HPDE6-E6E7 (cell line): ENCODE measurements at regions not wholly inside any gene's neighbourhood (a gene's known extent, or its start where the extent isn't known, plus 50 kb on each side); places are given as distances from the start of the nearest gene placed in this dataset.

ENCODE experiments used
- DNase-seq: peaks from one replicate; pipeline ENCODE4 v3.0.0; 2011; ENCODE audit warnings: missing footprints; ENCODE audit errors: extremely low spot score

GRCh38 chr14:99047441-99048031 lies 224.5 kb downstream of the BCL11B start:
- DNase-seq, result no peak

DNA sequence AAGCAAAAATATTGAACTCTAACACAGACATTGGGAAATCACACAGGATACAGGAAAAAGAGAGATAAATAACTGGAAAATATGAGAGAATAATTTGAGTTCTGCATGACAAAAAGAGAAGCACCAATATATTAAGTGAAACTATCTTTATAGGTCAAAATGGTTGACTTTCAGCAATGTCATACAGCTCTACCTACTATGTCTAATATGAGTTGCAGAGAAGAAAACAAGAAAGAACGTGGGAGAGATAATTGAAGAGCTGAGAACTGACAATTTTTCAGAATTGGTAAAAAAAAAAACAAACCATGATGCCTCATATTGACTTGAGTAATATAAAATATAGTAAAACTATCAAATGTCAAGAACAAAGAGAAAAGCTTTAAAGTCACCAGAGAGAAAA lies 221.7 kb downstream of the BCL11B start:
- DNase-seq, result no peak

- no peak for DNase-seq
These were observed 219.5 kb downstream of the BCL11B start for GRCh38 chr14:99052467-99052866.

DNA sequence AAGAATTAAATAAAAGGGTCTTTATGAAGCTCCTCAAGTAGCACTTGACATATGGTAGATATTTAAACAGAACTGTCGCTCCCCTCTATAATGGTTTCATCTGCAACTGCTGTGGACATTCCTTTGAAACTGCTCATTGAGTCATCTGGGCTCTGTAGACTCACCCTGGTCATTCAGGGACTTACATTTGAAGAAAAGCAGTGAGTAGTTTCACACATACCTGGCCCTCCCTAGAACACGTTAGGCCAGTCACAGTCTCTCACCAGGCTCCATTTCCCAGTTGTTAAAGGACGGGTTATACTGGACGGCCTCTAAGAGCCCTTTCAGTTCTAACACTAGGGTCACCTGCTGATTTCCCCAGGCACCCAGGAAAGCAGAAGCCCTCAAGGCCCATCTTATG lies 217.0 kb downstream of the BCL11B start:
- DNase-seq, result peak; percentile 66

DNA sequence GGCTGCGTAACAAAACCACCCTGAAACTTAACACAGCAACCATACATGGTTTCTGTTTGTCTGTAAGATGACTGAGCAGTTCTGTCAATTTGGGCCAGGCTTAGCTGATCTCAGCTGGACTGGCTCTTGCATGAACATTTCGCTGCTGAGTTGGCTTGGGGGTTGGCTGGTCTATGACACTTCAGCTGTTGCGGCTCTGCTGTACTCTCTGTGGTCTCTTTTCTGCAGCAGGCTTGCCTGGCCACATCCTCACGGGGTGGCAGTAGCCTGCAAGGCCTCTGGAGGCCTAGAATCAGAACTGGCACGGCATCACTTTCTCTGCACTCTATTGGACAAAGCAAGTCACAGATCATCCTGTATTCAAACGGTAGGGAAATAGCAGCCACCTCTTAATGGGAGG lies 216.2 kb downstream of the BCL11B start:
- DNase-seq, result no peak

- DNase-seq, result no peak
These were observed 214.4 kb downstream of the BCL11B start for GRCh38 chr14:99057576-99058083.

- DNase-seq, result no peak
These were observed 213.5 kb downstream of the BCL11B start for GRCh38 chr14:99058542-99058941.

- no peak for DNase-seq
These were observed 209.8 kb downstream of the BCL11B start for GRCh38 chr14:99062216-99062615.

- no peak for DNase-seq
These were observed 209.1 kb downstream of the BCL11B start for GRCh38 chr14:99062772-99063418.

- no peak for DNase-seq
These were observed 208.3 kb downstream of the BCL11B start for GRCh38 chr14:99063620-99064225.

- DNase-seq, result peak; percentile 57
These were observed 207.6 kb downstream of the BCL11B start for GRCh38 chr14:99064262-99064954.

- no peak for DNase-seq
These were observed 206.4 kb downstream of the BCL11B start for GRCh38 chr14:99065551-99065950.

GRCh38 chr14:99066378-99066777 lies 205.6 kb downstream of the BCL11B start:
- DNase-seq, result no peak

- no peak for DNase-seq
These were observed 204.7 kb downstream of the BCL11B start for GRCh38 chr14:99067141-99067920.

DNA sequence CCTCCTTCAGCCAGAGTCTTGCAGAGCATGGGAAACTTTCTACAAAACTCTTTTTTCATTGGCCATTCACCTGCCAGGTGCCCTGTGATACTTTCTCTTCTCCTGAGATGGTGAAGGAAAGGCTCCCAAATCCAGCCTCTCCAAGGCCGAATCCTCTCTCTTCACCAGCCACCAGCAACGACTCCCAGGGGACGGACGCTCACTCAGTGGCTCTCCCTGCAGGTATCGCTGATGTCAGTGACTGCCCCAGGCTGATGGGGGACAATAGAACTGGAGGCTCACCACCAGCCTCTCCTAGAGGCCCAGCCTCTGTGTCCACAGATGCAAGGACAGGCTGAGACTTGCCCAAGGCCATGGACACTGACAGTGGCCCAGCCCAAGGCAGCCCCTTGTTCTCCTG lies 204.1 kb downstream of the BCL11B start:
- no peak for DNase-seq

- no peak for DNase-seq
These were observed 202.1 kb downstream of the BCL11B start for GRCh38 chr14:99069946-99070345.

GRCh38 chr14:99072433-99072832 lies 199.6 kb downstream of the BCL11B start:
- no peak for DNase-seq

DNA sequence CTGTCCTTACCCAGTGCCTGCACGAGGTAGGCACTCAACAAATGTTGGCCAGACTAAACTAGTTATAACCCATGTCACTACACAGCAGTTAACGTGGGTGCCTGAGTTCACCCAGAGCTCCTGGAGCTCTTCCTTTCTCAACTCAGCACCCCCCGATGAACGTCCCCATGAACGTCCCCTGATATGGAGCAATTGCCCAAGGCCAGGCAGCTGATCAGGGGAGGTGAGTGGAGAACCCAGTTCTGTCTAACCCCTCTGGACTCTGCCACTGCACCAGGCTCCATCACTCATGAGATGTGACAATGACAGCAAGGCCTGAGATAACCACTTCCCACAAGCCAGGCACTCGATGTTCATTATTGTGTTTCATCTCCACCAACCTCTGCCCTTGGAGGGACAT lies 199.0 kb downstream of the BCL11B start:
- no peak for DNase-seq

- no peak for DNase-seq
These were observed 198.6 kb downstream of the BCL11B start for GRCh38 chr14:99073431-99073830.

DNA sequence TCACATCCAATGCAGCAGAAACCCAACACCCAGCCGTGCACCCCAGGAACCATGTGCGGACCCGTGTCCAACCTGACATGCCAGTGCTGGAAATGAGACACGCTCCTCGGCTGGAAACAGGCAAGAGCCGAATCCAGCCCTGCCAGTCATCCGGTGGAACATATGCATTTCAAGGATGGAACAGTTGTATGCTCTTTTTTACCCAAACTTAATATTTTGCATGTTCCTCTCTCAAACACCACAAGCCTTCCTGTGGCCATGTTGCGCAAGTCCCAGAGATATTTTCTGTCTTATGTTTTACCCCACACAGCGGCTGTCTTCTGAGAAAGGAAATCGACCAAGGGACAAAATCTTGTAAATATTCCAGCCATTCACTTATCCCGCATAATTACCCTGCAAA lies 196.9 kb downstream of the BCL11B start:
- DNase-seq, result no peak

DNA sequence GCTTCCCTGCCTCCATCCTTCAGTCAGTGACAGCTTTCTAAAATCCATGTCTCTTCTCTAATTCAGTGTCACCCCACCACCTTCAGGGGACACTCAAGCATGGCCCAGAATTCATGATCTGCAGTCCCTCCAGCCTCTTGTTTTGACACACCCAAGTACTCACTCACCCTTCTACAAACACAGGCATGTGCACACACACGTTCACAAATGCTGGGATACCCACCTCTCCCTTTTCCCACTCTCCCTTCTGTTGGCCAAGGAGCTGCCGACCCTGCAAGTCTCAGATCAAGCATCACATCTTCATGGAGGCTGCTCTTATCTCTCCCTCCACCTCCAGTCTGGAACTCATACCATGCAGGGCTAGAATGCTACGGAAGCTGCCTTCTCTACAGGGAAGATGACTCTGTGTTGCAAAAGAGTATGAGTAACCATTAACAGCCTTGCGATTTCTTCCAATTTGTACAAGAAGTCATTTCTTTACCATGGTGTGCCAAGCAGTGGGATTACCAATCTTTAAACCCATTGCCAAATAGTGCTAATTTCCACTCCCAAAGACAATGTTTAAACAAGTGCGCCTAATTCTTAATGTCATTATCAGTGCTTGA lies 196.1 kb downstream of the BCL11B start:
- no peak for DNase-seq
